Esophagus muscularis mucosa (tissue), 4 donors: ENCODE measurements at regions not wholly inside any gene's neighbourhood (a gene's known extent, or its start where the extent isn't known, plus 50 kb on each side); places are given as distances from the start of the nearest gene placed in this dataset.

Experiments used
- EP300 ChIP-seq: sonication (generic); formaldehyde crosslinking; IDR thresholded peaks from one replicate; pipeline ENCODE4 v1.6.1; 2017; ENCODE audit warnings: antibody characterized with exemption
- POLR2A ChIP-seq: fragments of 450-650 bp; IDR thresholded peaks from one replicate; pipeline ENCODE4 v1.6.1; 2017; ENCODE audit warnings: antibody characterized with exemption, moderate library complexity, mild to moderate bottlenecking, low read depth
- POLR2AphosphoS5 ChIP-seq, 2 donors: sonication (generic); formaldehyde crosslinking; IDR thresholded peaks; one replicate each; pipeline ENCODE4 v1.6.1; 2017; ENCODE audit warnings: antibody characterized with exemption in 2 of 2
- TF ChIP-seq, protein P1 (sequence below), 3 experiments: fragments of 200-600 bp in 2 of 3; fragments of 450-650 bp in 1 of 3; sonication (generic) in 2 of 3; IDR thresholded peaks; one replicate each; pipeline ENCODE4 v1.5.1; 2017 to 2019; ENCODE audit warnings: antibody characterized with exemption in 3 of 3, mild to moderate bottlenecking in 2 of 3, moderate library complexity in 1 of 3

DNA sequence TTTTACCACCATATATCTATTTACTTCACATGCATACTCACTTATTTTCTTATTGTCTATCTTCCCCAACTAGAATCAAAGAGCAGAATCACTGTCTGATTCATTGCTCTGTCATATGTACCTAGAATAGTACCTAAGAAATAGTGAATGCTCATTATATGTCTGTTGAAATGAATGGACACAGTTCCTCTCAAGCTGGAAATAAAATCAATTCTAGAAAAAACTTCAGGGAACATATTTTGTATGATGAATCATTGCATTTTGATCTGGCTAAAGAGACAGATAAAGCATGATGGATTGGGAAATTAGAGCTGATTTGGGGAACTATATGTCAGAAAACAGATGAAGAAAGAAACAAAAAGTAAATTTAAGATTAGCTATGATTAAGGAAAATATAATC lies 623.3 kb downstream of the C12orf50 start:
- TF ChIP-seq EP300 (no peak), POLR2A (no peak), POLR2AphosphoS5 (IDR thresholded peaks at IDR 0.05) (no peak)
- TF ChIP-seq, protein P1, sequence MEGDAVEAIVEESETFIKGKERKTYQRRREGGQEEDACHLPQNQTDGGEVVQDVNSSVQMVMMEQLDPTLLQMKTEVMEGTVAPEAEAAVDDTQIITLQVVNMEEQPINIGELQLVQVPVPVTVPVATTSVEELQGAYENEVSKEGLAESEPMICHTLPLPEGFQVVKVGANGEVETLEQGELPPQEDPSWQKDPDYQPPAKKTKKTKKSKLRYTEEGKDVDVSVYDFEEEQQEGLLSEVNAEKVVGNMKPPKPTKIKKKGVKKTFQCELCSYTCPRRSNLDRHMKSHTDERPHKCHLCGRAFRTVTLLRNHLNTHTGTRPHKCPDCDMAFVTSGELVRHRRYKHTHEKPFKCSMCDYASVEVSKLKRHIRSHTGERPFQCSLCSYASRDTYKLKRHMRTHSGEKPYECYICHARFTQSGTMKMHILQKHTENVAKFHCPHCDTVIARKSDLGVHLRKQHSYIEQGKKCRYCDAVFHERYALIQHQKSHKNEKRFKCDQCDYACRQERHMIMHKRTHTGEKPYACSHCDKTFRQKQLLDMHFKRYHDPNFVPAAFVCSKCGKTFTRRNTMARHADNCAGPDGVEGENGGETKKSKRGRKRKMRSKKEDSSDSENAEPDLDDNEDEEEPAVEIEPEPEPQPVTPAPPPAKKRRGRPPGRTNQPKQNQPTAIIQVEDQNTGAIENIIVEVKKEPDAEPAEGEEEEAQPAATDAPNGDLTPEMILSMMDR (IDR thresholded peaks at IDR 0.05) = no peak
